Glutamatergic neuron (in vitro differentiated cells): ENCODE measurements at regions not wholly inside any gene's neighbourhood (a gene's known extent, or its start where the extent isn't known, plus 50 kb on each side); places are given as distances from the start of the nearest gene placed in this dataset.

Source experiments
- DNase-seq: peaks from one replicate; pipeline ENCODE4 v3.0.0; 2022
- H3K27ac Mint-ChIP-seq: one replicate; pipeline ENCODE4 v1.8.0; 2020; ENCODE audit warnings: mild to moderate bottlenecking, mixed read lengths, inconsistent platforms; ENCODE audit not compliant: unreplicated experiment
- H3K27me3 Mint-ChIP-seq: one replicate; pipeline ENCODE4 v1.8.0; 2020; ENCODE audit warnings: mild to moderate bottlenecking, moderate library complexity, mixed read lengths, inconsistent platforms; ENCODE audit not compliant: unreplicated experiment
- H3K36me3 Mint-ChIP-seq: one replicate; pipeline ENCODE4 v1.8.0; 2020; ENCODE audit warnings: mild to moderate bottlenecking, mixed read lengths, inconsistent platforms; ENCODE audit not compliant: unreplicated experiment
- H3K4me1 Mint-ChIP-seq: one replicate; pipeline ENCODE4 v1.8.0; 2020; ENCODE audit warnings: mild to moderate bottlenecking, low read depth, mixed read lengths, inconsistent platforms; ENCODE audit not compliant: unreplicated experiment
- H3K4me3 Mint-ChIP-seq: one replicate; pipeline ENCODE4 v1.8.0; 2020; ENCODE audit warnings: mild to moderate bottlenecking, mixed read lengths, inconsistent platforms; ENCODE audit not compliant: unreplicated experiment
- H3K9me3 Mint-ChIP-seq: one replicate; pipeline ENCODE4 v1.8.0; 2020; ENCODE audit warnings: mild to moderate bottlenecking, moderate library complexity, mixed read lengths, inconsistent platforms; ENCODE audit not compliant: unreplicated experiment
- TF ChIP-seq, protein P1 (sequence below): fragments of 200-600 bp; sonication (generic); IDR thresholded peaks from one replicate; pipeline ENCODE4 v1.5.0; 2021; ENCODE audit not compliant: partially characterized antibody, unreplicated experiment

DNA sequence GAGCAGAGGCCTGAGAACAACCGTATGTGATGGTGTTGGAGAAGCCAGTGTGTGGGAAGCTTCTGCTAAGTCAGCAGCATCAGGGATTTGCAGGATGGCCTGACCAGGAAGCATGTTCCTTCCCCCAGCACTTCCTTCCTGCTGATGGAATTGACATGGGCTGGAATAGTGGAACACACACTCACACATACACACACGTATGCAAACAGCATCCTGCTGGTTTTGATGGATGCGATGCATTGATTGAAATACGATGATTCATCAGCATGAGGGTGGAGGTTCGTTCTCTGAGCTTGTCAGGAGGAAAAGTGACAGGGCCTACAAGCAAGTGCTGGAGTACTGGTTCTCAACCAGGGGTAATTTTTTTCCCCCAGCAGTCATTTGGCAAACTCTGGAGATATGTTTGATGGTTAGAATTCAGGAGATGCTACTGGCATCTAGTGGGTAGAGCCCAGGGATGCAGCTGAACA, 229.1 kb downstream of the NFATC2 start:
- Mint-ChIP-seq H3K9me3 (peaks cover 3% of the 10 kb centered on the region), H3K27ac (no peak overlapping the region), H3K4me1 (no peaks in the 10 kb centered on the region), H3K27me3 (peaks cover 7% of the 10 kb centered on the region), H3K36me3 (no peaks in the 10 kb centered on the region), H3K4me3 (no peak overlapping the region)
- TF ChIP-seq, protein P1, sequence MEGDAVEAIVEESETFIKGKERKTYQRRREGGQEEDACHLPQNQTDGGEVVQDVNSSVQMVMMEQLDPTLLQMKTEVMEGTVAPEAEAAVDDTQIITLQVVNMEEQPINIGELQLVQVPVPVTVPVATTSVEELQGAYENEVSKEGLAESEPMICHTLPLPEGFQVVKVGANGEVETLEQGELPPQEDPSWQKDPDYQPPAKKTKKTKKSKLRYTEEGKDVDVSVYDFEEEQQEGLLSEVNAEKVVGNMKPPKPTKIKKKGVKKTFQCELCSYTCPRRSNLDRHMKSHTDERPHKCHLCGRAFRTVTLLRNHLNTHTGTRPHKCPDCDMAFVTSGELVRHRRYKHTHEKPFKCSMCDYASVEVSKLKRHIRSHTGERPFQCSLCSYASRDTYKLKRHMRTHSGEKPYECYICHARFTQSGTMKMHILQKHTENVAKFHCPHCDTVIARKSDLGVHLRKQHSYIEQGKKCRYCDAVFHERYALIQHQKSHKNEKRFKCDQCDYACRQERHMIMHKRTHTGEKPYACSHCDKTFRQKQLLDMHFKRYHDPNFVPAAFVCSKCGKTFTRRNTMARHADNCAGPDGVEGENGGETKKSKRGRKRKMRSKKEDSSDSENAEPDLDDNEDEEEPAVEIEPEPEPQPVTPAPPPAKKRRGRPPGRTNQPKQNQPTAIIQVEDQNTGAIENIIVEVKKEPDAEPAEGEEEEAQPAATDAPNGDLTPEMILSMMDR, result no peak
- DNase-seq, result no peak

DNA sequence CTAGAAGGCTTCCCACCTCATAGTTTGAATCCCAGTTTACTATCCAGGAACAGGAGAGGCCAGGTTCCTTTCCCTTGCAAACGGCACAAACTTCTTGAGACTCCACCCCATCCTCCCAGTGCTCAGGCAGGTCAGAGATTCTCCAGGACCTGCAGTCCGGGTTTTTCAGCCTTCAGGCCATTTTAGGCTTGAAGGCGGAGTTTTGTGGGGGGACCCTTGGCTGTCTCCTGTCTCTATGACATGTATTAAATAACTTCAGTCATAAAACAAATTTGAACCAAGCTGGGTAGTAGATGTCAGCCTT, 230.1 kb downstream of the NFATC2 start:
- no peak overlapping the region for H3K4me3 Mint-ChIP-seq
- DNase-seq, result no peak
- no peaks in the 10 kb centered on the region for H3K36me3 Mint-ChIP-seq
- H3K27me3 Mint-ChIP-seq, result peaks cover 7% of the 10 kb centered on the region
- H3K9me3 Mint-ChIP-seq, result peaks cover 2% of the 10 kb centered on the region
- H3K27ac Mint-ChIP-seq, result no peak overlapping the region
- H3K4me1 Mint-ChIP-seq, result no peaks in the 10 kb centered on the region
- TF ChIP-seq, protein P1, result no peak

DNA sequence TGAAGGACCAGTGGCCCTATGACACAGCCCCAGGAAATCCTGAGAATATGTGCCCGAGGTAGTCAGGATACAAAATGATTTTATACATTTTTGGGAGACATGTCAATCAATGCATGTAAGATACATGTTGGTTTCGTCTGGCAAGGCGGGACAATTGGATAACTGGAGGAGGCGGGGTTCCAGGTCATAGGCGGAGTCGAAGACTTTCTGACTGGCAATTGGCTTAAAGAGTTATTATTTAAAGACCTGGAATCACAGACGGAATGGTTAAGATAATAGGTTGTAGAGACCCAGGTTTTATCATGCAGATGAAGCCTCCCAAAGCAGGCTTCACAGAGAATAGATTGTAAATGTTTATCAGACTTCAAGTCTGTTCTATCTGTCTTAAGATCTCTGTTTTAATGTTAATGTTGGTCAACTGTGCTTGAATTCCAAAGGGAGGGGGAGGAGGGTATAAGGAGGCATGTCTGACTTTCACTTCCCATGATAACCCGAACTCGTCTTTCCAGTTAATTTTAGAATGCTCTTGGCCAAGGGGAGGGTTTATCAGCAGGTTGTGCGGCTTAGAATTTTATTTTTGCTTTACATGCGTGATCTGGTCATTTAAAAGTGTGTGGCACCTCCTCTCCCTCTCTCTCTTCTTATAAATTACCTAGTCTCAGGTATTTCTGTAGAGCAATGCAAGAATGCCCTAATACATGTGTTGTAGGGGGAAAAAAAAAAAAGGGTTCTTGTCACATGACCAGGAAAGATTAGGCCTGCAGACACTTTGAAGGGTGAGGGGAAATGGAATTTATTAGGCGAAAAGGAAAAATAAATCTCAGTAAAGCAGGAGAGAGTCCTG, 230.7 kb downstream of the NFATC2 start:
- H3K4me3 Mint-ChIP-seq, result no peak overlapping the region

DNA sequence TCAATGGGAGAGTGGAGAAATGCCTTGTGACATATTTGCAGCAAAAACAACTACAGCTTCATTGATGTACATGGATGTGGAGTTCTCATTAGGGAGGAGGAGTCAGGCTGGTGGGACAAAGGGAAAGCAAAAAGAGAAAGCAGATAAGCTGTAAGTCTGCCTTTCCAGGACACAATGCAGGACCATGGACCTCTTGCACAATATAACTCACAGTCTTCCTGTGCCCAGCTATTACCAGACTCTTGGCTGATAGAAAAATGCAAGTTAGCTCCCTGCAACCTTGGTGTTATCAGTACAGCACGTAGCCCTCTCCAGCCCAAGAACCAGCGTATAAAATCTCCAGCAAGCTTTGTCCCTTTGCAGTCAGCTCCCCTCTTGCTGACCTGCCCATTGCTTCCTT, 232.3 kb downstream of the NFATC2 start:
- Mint-ChIP-seq H3K27ac (no peak overlapping the region), H3K4me3 (no peak overlapping the region), H3K4me1 (no peaks in the 10 kb centered on the region), H3K27me3 (peaks cover 4% of the 10 kb centered on the region), H3K36me3 (no peaks in the 10 kb centered on the region), H3K9me3 (peaks cover 2% of the 10 kb centered on the region)
- DNase-seq, result no peak
- TF ChIP-seq, protein P1, result no peak

More for the DNA sequence above, 230.7 kb downstream of the NFATC2 start:
- TF ChIP-seq, protein P1, result no peak
- H3K27me3 Mint-ChIP-seq, result peaks cover 7% of the 10 kb centered on the region
- H3K4me1 Mint-ChIP-seq, result no peaks in the 10 kb centered on the region
- no peaks in the 10 kb centered on the region for H3K36me3 Mint-ChIP-seq
- H3K27ac Mint-ChIP-seq, result no peak overlapping the region
- H3K9me3 Mint-ChIP-seq, result peaks cover 2% of the 10 kb centered on the region
- no peak for DNase-seq

DNA sequence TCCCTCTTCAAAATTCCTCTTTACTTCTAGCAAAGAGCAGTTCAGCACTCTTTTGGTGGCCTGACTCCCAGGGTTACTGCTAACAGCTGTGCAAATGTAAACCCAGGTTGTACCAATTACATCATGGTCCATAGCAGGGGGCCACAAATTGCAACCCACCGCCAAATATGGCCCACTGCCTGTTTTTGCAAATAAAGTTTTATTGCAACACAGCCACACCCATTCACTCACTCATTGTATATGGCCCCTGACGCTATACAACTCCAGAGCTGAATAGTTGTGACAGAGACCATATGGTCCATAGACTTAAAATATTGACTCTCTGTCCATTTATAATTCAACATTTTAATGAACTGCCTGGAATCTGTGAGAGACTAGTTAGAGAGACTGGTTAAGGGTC, 233.4 kb downstream of the NFATC2 start:
- Mint-ChIP-seq H3K36me3 (peaks cover 4% of the 10 kb centered on the region), H3K4me1 (no peaks in the 10 kb centered on the region)

More for the DNA sequence above, 233.4 kb downstream of the NFATC2 start:
- peaks cover 4% of the 10 kb centered on the region for H3K27me3 Mint-ChIP-seq
- no peak overlapping the region for H3K4me3 Mint-ChIP-seq
- TF ChIP-seq, protein P1, result no peak
- peaks cover 2% of the 10 kb centered on the region for H3K9me3 Mint-ChIP-seq
- no peak overlapping the region for H3K27ac Mint-ChIP-seq
- no peak for DNase-seq
